ENCODE measurements at regions not wholly inside any gene's neighbourhood (a gene's known extent, or its start where the extent isn't known, plus 50 kb on each side); places are given as distances from the start of the nearest gene placed in this dataset.

- DNase-seq, result no peak
Observed at GRCh38 chr16:79295746-79296145, 304.8 kb downstream of the MAF start.

- DNase-seq, result no peak
Observed at GRCh38 chr16:79295162-79295561, 305.4 kb downstream of the MAF start.

- no peak for DNase-seq
Observed at GRCh38 chr16:79294568-79294967, 306.0 kb downstream of the MAF start.

- DNase-seq, result no peak
Observed at GRCh38 chr16:79293836-79294460, 306.6 kb downstream of the MAF start.

- no peak for DNase-seq
Observed at GRCh38 chr16:79288066-79288465, 312.5 kb downstream of the MAF start.

GRCh38 chr16:79287424-79287917, 313.1 kb downstream of the MAF start:
- peak; percentile 68 for DNase-seq

GRCh38 chr16:79286646-79287423, 313.7 kb downstream of the MAF start:
- DNase-seq, result peak; percentile 90

- no peak for DNase-seq
Observed at GRCh38 chr16:79284766-79285165, 315.8 kb downstream of the MAF start.

- DNase-seq, result no peak
Observed at GRCh38 chr16:79283578-79283977, 317.0 kb downstream of the MAF start.

- no peak for DNase-seq
Observed at GRCh38 chr16:79282806-79283205, 317.7 kb downstream of the MAF start.

- DNase-seq, result no peak
Observed at GRCh38 chr16:79278506-79278905, 322.0 kb downstream of the MAF start.

GRCh38 chr16:79276501-79276900, 324.0 kb downstream of the MAF start:
- no peak for DNase-seq

GRCh38 chr16:79274264-79274663, 326.3 kb downstream of the MAF start:
- DNase-seq, result no peak

- no peak for DNase-seq
Observed at GRCh38 chr16:79272141-79272577, 328.4 kb downstream of the MAF start.

- no peak for DNase-seq
Observed at GRCh38 chr16:79271583-79271982, 329.0 kb downstream of the MAF start.

GRCh38 chr16:79270011-79270410, 330.5 kb downstream of the MAF start:
- no peak for DNase-seq

GRCh38 chr16:79269211-79269863, 331.2 kb downstream of the MAF start:
- DNase-seq, result no peak

GRCh38 chr16:79267781-79268180, 332.8 kb downstream of the MAF start:
- no peak for DNase-seq

- DNase-seq, result no peak
Observed at GRCh38 chr16:79267146-79267545, 333.4 kb downstream of the MAF start.

- no peak for DNase-seq
Observed at GRCh38 chr16:79265701-79266100, 334.8 kb downstream of the MAF start.

- no peak for DNase-seq
Observed at GRCh38 chr16:79265196-79265595, 335.3 kb downstream of the MAF start.

- no peak for DNase-seq
Observed at GRCh38 chr16:79264237-79265109, 336.1 kb downstream of the MAF start.

- no peak for DNase-seq
Observed at GRCh38 chr16:79263425-79263824, 337.1 kb downstream of the MAF start.

All from NCI-H2171 (cell line).